GM18520 (cell line): ENCODE measurements at regions not wholly inside any gene's neighbourhood (a gene's known extent, or its start where the extent isn't known, plus 50 kb on each side); places are given as distances from the start of the nearest gene placed in this dataset.
"Not testable (repeated sequence)": the region's sequence is repeated elsewhere in the genome, so short reads cannot be mapped to it uniquely, and the experiment has no call there.

Source experiments
- ATAC-seq: cut with Tn5 transposase; IDR thresholded peaks from one replicate; pipeline ENCODE4 v1.9.1; 2021; ENCODE audit not compliant: unreplicated experiment

DNA sequence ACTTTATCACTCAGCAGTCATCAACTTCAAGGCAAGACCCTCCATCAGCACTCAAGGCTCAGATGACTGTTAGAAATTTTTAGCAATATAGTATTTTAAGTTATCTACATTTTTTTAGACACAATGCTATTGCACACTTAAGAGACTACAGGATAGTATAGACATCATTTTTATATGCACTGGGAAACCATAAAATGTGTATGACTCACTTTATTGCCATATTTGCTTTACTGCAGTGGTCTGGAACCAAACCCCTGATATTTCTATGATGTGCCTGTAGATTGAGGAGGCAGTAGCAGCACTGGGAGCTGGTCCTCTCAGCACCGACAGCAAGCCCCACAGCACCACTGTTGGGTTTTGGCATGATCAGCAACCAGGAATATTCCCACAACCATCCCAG, 264.8 kb upstream of the HNRNPA3 start:
- no peak for ATAC-seq

DNA sequence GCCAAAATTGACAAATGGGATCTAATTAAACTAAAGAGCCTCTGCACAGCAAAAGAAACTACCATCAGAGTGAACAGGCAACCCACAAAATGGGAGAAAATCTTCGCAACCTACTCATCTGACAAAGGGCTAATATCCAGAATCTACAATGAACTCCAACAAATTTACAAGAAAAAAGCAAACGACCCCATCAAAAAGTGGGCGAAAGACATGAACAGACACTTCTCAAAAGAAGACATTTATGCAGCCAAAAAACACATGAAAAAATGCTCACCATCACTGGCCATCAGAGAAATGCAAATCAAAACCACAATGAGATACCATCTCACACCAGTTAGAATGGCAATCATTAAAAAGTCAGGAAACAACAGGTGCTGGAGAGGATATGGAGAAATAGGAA, 261.4 kb upstream of the HNRNPA3 start:
- not testable (repeated sequence) for ATAC-seq

DNA sequence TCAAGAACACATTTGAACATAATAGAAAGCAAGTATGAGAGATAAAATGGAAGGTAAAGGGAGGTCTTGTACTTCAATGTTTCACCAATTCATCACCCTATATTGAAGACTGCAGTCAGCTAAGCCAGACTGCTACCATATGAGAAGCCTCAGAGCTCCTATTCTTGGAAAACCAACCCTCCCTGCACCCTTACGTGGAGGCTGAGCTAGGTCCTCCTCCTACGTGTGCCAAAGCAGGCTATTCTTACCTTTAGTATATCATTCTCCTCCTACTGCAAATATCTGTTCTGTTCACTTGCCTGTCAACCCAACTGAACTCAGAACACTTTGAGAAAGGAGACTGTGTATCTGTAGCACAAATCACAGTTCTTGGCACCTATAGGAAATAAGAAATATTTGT, 255.8 kb upstream of the HNRNPA3 start:
- no peak for ATAC-seq

DNA sequence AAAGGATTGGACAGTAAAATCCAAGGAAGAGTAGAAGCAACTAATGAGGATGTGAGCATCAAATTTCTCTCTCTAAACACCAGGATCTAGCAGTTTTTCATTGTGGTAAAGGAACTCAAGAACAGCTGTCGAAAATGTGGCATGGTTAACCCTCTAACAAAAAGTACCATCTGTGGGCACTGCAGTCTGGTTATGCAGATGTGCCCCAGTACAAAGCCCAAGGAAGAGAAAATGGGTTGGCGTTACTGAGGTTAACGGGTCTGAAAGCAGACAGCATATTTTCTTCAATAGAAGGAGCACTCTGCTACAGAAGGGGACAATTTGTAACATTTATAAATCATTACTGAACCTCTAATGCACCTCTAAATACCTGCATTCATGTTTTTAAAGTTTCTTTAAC, 253.0 kb upstream of the HNRNPA3 start:
- no peak for ATAC-seq

DNA sequence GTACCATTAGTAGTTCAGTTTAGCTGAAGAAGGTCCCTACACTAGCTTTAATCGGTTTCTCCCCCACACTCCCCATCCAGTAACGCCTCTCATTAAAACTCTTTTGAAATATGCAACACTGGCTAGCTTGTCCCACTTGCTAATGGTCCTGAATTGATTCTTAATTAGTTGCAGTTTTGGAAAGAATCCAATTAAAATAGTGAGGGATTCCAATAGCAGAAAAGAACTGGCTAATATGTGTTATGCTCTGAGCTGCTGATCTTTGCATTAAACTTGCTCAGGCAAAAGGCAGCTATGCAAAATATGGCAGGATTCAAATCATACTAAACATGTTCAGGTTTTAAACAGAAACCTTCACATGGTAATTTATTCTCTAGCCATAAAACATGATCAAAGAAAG, 252.5 kb upstream of the HNRNPA3 start:
- ATAC-seq, result no peak

DNA sequence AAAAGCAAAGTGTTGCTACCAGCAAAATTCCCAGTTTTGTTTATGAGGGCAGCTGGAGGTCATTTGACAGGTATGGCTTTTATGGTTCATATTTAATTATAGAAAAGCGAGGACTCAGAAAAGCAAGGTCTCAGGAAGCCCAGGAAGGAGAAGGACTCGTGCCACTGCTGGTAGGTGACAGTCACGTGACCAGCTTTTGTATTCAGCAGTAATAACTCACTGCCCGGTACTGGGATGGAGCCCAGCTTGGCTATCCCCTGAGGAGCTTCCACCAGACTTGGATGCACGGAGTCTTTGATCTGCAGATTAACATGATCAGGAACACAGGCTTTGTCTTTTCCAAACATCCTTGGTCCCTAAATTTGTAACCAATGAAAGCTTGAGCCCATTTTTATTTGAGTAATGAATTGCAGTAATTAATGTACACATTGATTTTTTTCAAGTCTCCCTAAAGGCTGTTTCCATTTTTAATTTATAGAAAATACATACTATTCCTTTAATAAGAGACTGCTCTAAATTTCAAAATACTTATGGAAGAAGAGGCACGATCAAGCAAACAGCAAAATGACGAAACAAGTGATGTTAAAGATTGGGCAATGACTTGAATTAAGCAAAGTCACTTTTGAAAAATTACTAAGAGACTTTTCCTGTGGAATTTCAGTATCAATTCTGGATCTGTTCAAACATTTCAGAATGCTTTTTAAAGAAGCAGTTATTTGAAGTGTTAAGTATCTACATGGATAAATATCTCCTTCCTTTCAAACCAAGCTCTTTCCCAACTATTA, 251.7 kb upstream of the HNRNPA3 start:
- no peak for ATAC-seq

DNA sequence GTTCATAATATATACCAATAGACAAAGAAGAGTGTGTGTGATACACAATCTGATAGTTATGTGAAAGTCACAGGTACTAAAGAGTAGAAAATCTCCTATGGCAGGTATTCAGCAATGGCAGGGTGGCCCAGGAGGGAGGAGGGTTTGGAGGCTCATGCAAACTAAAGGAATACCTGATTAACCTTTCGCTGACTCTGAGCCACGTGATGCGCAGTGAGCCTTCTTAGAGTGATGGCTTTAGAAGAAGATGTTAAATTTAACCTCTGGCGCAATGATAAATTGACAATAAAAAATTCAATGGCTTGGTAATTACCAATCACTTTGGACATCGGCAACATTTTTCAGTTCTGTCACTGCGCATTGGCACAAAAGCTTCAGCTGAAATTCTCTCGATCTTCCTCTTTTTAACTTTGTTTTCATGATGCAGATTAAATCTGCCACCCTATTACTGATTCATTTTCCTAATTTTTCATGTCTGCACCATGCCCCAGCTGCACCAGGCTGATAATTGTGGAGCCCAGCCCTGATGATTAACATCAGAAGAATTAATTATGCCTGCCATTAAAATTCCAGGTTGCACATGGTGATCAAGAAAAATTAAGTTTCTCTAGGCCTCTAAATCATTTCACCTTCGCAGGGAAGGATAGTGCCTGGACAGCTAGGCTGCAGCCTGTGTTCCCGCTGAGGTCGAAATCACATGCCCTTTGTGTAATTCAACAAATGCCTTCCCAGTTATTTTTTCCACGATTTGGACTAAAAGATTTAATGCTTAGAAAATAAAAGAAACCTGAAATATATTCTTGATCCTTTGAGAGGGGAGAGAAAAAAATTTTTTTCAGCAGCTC, 250.6 kb upstream of the HNRNPA3 start:
- ATAC-seq, result no peak

DNA sequence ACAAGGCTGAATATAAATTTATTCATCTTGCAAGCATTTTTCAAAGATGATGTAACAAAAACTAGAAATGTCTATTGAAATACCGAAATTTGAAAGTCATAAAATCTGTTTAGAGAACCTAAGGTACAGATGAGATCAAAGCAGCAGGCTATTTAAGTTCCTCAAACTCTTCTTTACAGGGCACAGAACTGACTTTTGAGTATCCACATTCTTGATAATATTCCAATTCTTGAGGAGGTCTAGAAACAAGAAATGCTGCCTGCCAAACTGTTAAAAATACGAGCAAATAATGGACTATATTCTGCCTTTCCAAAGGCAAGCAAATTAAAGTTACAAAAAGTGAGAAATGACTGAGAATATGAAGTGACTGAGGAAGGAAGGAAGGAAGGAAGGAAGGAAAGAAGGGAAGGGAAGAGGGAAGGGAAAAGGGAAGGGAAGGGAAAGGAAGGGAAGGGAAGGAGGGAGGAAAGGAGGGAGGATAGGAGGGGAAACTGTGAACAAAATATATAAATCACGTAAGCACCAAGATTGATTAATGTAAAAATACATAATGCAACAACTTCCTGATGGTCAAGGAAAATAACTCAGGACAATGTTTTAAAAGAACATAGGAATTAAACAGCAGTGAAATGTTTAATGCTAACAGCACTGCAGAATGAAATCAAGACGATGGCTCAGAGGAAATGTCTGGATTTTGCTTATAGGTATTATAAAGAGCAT, 248.9 kb upstream of the HNRNPA3 start:
- ATAC-seq, result no peak

DNA sequence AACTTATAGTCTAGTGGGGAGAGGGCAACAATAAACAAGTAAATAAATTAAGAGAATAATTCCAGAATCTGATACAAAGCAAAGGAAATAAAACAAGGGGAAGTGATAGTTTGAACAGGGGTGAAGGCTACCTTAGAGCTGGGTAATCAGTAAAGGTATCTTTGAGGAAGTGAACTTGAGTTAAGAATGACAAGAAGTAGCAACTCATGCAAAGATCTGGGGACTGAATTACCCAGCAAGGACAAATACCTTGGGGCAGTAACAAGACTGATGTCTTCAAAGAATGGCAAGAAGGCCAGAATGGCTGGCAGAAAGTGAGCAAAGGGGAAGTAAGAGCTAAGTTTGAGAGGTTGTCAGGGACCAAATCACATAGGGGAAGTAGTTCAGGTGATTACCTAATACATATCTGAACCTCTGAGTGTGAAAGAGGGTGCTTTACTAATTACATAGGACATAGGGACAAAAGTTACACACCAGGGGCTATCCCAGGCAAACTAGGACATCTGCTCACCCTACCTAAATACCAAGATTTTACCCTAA, 244.6 kb upstream of the HNRNPA3 start:
- ATAC-seq, result no peak

DNA sequence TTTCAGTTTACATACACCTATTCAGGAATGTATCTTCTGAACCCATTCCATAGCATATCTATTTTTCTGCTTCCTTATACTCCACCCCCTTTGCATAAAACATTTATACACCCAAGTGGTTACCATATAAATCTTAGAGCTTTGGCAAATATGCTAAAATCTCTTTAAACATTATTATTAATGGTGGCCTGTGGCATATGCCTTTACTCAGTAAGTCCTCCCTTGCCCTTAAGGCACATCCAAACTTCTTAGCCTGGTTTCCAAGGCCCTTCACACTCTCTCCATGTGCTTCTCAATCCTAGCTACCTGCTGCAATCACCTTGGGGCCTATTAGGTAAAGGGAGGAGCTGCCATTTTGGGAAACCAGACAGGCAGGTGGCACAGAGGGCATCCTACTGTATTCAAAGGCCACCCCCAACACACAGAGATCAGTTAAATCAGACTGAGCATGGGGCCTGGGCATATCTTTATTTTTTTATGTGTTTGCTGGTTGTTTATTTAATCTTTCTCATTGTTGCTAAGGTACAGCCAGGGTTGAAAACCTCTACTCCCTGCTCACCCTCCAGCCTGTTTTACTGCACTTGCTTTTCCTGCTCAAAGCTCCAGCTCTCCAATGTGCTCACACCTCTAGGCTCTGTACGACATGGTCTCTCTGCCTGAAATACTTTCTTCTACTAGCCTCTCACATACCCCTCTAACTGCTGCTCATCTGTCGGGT, 242.8 kb upstream of the HNRNPA3 start:
- ATAC-seq, result no peak

DNA sequence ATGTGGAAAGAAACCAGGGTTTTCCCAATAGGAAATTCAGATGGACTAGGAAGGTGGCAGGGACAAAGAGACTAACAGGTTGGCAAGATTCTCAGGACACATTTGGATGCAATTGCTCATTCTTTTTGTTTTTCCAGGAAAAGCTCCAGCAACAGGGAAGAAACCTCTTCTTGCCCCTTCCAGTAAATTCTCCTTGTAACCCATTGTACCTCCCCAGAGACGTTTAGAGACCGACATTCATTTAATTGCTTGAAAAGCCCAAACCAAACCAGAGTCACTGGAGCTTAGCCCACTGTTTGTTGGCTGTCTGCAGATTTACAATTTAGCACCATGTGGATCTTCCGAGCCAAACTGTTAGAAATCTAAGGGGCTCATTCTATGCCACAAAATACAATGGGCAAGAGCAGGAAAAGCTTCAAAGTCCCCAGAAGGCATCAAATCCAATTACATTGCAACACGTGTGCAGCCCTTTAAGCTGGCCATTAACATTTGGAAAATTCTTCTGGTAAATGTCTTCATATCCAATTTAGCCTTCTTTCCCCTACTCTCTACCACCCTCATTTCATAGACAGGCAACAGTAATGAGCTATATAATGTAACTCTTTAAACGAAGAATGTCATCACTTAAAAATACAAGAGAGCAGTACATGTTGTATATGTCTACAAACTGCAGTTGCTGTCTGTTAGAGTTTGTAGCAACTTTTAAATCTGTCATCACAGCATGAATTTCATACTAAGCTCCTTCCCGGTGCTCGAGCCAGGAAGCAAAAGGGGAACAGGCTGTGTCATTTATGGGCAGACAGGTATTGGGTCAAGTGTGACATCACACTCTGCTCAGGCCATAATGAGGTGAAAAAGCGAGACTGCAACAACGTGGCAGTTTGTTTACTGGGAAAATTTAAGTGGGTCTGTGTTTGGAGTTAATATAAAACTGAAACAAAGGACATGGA, 235.6 kb upstream of the HNRNPA3 start:
- no peak for ATAC-seq

DNA sequence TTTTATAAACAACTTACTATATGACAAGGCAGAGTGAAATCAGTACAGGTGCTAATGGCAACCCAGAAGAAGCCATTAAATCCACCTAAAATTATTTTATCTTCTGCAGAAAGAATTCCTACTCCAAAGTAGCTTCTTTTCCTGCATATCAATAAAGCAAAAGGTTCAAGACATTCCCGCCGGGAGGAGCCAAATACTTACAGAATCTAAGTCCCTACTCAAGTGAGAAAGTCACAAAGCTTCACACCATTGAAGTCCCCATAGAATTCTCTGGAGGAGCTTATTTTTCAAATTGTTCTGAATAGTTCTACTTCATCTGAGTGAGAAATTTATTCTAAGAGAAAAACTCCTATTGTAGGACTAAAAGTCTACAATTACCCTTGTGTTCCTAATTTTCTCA, 233.7 kb upstream of the HNRNPA3 start:
- no peak for ATAC-seq

DNA sequence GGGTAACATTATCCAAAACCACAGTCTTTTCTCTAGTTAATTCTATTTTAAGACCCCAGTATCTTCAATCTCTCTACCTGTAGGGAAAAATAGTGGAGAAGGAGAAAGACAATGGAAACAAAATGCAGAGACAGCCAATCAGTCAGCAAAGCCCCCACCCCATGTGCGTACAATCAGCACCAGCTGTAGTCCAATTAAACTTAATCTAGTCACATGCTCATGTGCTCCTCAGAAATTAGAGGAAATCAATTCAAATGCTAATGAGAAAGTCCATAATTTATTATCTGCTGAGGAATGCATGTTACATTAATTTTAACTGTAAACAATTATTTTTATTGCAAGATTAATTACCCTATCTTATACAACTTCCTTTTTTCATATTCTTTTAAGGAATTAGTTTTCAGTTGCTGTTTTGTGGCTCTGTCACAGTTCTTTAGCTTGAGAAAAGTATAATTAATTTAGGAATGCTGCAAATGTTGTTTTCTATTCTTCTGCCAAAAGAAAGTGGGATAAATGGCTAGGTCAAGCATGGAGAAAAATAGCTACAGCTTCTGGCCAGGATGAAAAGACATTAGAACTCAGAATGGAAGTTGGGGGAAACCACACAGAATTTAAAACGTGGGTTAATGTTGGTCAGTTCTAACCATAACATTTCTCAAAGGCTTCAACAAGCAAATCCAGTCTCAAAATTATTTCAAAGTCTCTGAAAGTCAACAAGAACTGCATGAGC, 232.4 kb upstream of the HNRNPA3 start:
- no peak for ATAC-seq

DNA sequence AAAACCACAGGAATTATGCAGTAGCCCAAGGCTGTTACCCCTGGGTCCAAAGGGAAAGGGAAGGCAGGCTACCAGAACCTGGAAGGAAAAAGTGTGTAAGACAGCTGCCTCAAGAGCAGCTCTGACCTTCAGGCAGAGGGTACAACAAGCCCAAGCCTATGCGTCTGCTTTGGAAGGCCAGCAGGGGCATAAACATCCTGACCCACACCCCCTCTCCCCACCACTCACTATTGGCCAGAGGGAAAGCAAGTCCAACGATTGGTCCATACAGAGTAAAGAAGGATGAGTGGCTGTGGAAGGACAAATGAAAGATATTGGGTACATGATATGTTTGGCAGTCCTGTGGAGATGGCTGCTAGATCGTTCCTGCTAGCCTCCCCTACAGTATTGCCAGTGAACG, 227.6 kb upstream of the HNRNPA3 start:
- ATAC-seq, result no peak

DNA sequence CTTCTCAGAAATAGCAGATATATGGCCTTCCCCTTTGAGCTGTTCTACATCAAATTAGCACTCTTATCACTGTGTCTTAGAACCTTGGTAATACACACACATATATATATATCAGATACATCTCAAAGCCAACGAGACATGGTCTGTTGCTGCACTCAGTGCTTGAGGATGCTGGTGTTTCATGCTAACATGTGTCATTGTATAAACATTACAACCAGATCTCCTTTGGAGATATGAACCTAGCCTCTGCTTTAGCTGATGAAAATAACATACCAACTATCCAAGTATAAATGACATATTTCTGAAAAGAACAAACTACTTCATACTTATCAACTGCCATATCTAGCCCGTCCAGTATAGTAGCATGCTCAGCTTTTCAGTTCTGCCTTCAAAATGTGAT, 226.7 kb upstream of the HNRNPA3 start:
- ATAC-seq, result no peak

DNA sequence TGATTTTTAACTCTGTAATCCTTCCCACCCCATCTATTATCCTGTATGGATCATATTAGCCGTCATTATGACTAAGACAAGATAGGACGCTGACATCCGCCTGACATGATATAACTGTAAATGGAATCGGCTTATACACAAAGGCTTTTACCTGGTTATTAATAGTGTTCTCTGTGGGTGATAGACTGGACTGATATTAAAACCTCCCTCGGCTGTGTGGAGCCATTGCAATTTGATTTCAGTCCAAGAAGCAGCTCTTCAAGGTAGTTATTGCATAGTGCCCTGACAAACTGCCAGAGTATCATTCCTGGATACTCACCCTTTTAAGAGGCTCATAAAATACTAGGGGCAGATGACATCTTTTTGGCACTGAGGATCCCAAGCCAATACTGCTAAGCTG, 226.1 kb upstream of the HNRNPA3 start:
- no peak for ATAC-seq

DNA sequence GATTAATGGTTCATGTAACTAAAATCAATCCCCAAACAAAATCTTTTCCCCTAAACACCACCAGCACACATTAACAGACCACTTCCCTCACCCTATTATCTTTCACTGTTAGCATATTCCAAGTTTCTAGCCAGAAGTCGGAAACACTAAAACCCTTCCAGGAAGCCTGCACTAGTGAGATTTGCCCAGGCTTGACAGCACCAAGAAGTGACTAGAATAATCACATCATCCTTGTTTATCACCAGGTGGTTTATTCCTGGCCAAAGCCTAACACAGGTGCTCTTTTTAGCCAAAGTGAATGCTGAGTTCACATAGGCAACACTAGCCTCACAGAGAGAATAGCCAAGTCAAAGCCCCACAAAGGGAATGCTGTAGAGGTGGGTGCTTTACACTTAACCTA, 221.2 kb upstream of the HNRNPA3 start:
- ATAC-seq, result no peak

DNA sequence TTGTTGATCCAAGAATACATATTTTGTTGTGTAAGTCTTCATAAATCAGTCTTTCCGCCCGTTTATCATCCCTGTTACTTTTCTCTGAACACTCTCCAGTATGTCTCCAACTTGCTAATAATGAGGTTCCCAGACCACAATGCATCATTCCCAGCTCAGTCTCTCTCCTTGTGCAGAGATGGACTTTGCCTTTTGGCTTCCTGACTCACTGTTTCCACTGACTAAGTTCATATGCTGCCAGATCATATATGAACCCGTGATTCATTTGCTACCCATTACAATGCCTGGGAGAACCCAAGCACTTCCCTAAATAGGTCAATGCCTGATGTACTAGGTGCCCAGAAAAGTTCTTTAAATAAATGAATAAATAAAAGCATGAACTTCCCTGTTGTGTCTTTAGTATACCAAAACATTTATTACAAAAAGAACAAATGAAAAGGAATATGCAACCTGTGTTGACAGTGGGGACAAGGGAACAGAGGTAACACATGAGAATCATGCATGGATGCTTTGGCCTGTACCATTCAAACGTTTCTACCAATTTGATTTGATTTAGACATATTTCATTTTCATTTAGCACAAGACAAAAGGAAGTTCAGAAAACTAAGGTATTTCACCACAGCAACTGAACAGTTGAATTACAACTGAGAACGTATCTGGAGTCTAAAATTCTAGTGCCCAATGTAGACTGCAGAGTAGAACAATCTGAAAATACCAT, 215.4 kb upstream of the HNRNPA3 start:
- peak; percentile 39 for ATAC-seq
